ENCODE measurements at regions not wholly inside any gene's neighbourhood (a gene's known extent, or its start where the extent isn't known, plus 50 kb on each side); places are given as distances from the start of the nearest gene placed in this dataset.

- DNase-seq: no peak
- Histone ChIP-seq H3K27me3 (no peaks in the 10 kb centered on the region), H3K4me3 (no peak overlapping the region), H3K4me1 (no peaks in the 10 kb centered on the region), H3K36me3 (no peaks in the 10 kb centered on the region), H3K9me3 (peaks cover 0 to 12% (median 0%) of the 10 kb centered on the region in 3 donors), H3K27ac (no peak overlapping the region)
- TF ChIP-seq, protein P1, sequence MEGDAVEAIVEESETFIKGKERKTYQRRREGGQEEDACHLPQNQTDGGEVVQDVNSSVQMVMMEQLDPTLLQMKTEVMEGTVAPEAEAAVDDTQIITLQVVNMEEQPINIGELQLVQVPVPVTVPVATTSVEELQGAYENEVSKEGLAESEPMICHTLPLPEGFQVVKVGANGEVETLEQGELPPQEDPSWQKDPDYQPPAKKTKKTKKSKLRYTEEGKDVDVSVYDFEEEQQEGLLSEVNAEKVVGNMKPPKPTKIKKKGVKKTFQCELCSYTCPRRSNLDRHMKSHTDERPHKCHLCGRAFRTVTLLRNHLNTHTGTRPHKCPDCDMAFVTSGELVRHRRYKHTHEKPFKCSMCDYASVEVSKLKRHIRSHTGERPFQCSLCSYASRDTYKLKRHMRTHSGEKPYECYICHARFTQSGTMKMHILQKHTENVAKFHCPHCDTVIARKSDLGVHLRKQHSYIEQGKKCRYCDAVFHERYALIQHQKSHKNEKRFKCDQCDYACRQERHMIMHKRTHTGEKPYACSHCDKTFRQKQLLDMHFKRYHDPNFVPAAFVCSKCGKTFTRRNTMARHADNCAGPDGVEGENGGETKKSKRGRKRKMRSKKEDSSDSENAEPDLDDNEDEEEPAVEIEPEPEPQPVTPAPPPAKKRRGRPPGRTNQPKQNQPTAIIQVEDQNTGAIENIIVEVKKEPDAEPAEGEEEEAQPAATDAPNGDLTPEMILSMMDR (IDR thresholded peaks at IDR 0.05): no peak
- intact Hi-C loops (cut with DNase I; ENCODE audit: low total_unique reads): no loop called here
Measured at GRCh38 chr4:92252846-92253245, 50.9 kb upstream of the GRID2 start.

DNA sequence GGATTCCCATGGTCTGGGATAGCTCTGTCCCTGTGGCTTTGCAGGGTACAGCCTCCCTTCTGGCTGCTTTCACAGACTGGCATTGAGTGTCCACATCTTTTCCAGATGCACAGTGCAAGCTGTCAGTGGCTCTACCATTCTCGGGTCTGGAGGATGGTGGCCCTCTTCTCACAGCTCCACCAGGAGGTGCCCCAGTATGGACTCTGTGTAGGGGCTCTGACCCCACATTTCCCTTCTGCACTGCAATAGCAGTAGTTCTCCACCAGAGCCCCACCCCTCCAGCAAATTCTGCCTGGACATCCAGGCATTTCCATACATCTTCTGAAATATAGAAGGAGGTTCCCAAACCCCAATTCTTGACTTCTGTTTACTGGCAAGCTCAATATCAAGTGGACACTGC lies 50.2 kb upstream of the GRID2 start:
- Histone ChIP-seq H3K27me3 (no peaks in the 10 kb centered on the region), H3K4me3 (no peak overlapping the region), H3K27ac (no peak overlapping the region), H3K9me3 (peaks cover 0 to 12% (median 0%) of the 10 kb centered on the region in 3 donors), H3K36me3 (no peaks in the 10 kb centered on the region), H3K4me1 (no peaks in the 10 kb centered on the region)
- DNase-seq: no peak
- intact Hi-C loops (cut with DNase I; ENCODE audit: low total_unique reads): no loop called here
- TF ChIP-seq, protein P1 (IDR thresholded peaks at IDR 0.05): no peak
